Keratinocyte (primary cell): ENCODE measurements at regions not wholly inside any gene's neighbourhood (a gene's known extent, or its start where the extent isn't known, plus 50 kb on each side); places are given as distances from the start of the nearest gene placed in this dataset.

ENCODE experiments used
- DNase-seq: peaks from one replicate; pipeline ENCODE4 v3.0.0-alpha.2; 2011; ENCODE audit warnings: low read depth, missing footprints, low spot score
- FAIRE-seq: peaks from 2 replicates; lab custom pipeline; 2011; peaks lifted over from hg19 to GRCh38; lab: Jason Lieb, UNC
- H2AFZ ChIP-seq: 2 replicates; pipeline ENCODE4 v1.6.0; 2012; ENCODE audit warnings: low read length, control low read depth, inconsistent platforms; ENCODE audit not compliant: control insufficient read depth
- H3K27ac ChIP-seq: 2 replicates; pipeline ENCODE4 v1.5.1; 2011; ENCODE audit warnings: low read length; ENCODE audit not compliant: control insufficient read depth, insufficient read depth
- H3K27me3 ChIP-seq: 3 replicates; pipeline ENCODE4 v1.6.0; 2011; ENCODE audit warnings: low read length; ENCODE audit not compliant: control insufficient read depth, insufficient read depth; ENCODE audit errors: extremely low read depth
- H3K36me3 ChIP-seq, 2 experiments: 2 replicates in 1 of 2; 3 replicates in 1 of 2; pipeline ENCODE4 v1.5.1; 2011; ENCODE audit warnings: low read length in 2 of 2, mild to moderate bottlenecking in 1 of 2; ENCODE audit not compliant: control insufficient read depth in 2 of 2, insufficient read depth in 2 of 2; ENCODE audit errors: extremely low read depth in 1 of 2
- H3K4me1 ChIP-seq: 3 replicates; pipeline ENCODE4 v1.5.1; 2011; ENCODE audit warnings: low read length; ENCODE audit not compliant: control insufficient read depth, insufficient read depth; ENCODE audit errors: extremely low read depth
- H3K4me2 ChIP-seq: 3 replicates; pipeline ENCODE4 v1.6.0; 2011; ENCODE audit warnings: low read depth, low read length; ENCODE audit not compliant: control insufficient read depth, insufficient read depth; ENCODE audit errors: extremely low read depth
- H3K4me3 ChIP-seq, 3 experiments: fragments of 200-600 bp in 1 of 3; sonication (generic) in 1 of 3; 2 replicates in 2 of 3; 3 replicates in 1 of 3; pipeline ENCODE4 v1.5.1; 2011 to 2016; ENCODE audit warnings: low read length in 3 of 3, mild to moderate bottlenecking in 3 of 3, control low read depth in 2 of 3, inconsistent platforms in 1 of 3, low read depth in 1 of 3, mixed read lengths in 1 of 3, mixed run types in 1 of 3, moderate library complexity in 1 of 3; ENCODE audit not compliant: control insufficient read depth in 2 of 3, insufficient read depth in 2 of 3; ENCODE audit errors: extremely low read depth in 1 of 3
- H3K79me2 ChIP-seq: 2 replicates; pipeline ENCODE4 v1.6.0; 2012; ENCODE audit warnings: low read length; ENCODE audit not compliant: control insufficient read depth, insufficient read depth
- H3K9ac ChIP-seq: 3 replicates; pipeline ENCODE4 v1.6.0; 2011; ENCODE audit warnings: low read length; ENCODE audit not compliant: control insufficient read depth, insufficient read depth; ENCODE audit errors: extremely low read depth
- H3K9me1 ChIP-seq: 3 replicates; pipeline ENCODE4 v1.6.0; 2011; ENCODE audit warnings: low read length; ENCODE audit not compliant: control insufficient read depth, insufficient read depth; ENCODE audit errors: extremely low read depth
- H3K9me3 ChIP-seq: 2 replicates; pipeline ENCODE4 v1.5.1; 2012; ENCODE audit warnings: low read depth, low read length; ENCODE audit not compliant: control insufficient read depth
- H4K20me1 ChIP-seq: 3 replicates; pipeline ENCODE4 v1.6.0; 2011; ENCODE audit warnings: low read length; ENCODE audit not compliant: control insufficient read depth, insufficient read depth; ENCODE audit errors: extremely low read depth
- CTCF ChIP-seq, 3 experiments: IDR thresholded peaks in 1 of 3; conservative IDR thresholded peaks in 1 of 3; optimal IDR thresholded peaks in 1 of 3; 2 replicates in 2 of 3; 3 replicates in 1 of 3; pipeline versions ENCODE3 to v1.5.1; 2011; ENCODE audit warnings: low read length in 3 of 3, mild to moderate bottlenecking in 3 of 3, moderate library complexity in 2 of 3, control low read depth in 1 of 3, inconsistent platforms in 1 of 3; ENCODE audit not compliant: insufficient read depth in 2 of 3; ENCODE audit errors: extremely low read depth in 1 of 3
- EZH2 ChIP-seq: IDR thresholded peaks from one replicate; pipeline ENCODE4 v1.6.1; 2012; ENCODE audit warnings: inconsistent platforms, mild to moderate bottlenecking, low read length, moderate library complexity
- dilution Hi-C: fragments of 300-500 bp; cut with MboI; formaldehyde crosslinking; loops from one replicate; pipeline ENCODE4 v1.7.0; 2020; ENCODE audit warnings: low sequenced_read_pairs; ENCODE audit not compliant: extremely low pct_ligation_motif_present

- dilution Hi-C loops, result no loop called here
Measured at GRCh38 chr2:19746137-19746600, 155.6 kb downstream of the TTC32 start.

GRCh38 chr2:19745318-19746136 is 156.3 kb downstream of the TTC32 start:
- Histone ChIP-seq H3K27ac (no peak overlapping the region), H3K9ac (no peak overlapping the region), H4K20me1 (no peaks in the 10 kb centered on the region), H3K9me3 (no peaks in the 10 kb centered on the region), H3K9me1 (no peaks in the 10 kb centered on the region), H3K36me3 (no peaks in the 10 kb centered on the region), H3K79me2 (no peaks in the 10 kb centered on the region), H2AFZ (no peak overlapping the region), H3K4me2 (no peak overlapping the region), H3K4me1 (no peaks in the 10 kb centered on the region), H3K27me3 (no peaks in the 10 kb centered on the region), H3K4me3 (no peak overlapping the region)
- TF ChIP-seq EZH2 (no peak), CTCF (optimal IDR thresholded peaks at IDR 0.05 in 1 of 3, IDR thresholded peaks at IDR 0.05 in 1 of 3, conservative IDR thresholded peaks at IDR 0.05 in 1 of 3; ENCODE audit: extremely low read depth in 1 of 3, insufficient read depth in 2 of 3, low read length in 3 of 3) (no peak)
- DNase-seq, result no peak
- no peak for FAIRE-seq
- dilution Hi-C loops, result no loop called here

More at GRCh38 chr2:19746137-19746600, 155.6 kb downstream of the TTC32 start:
- DNase-seq (no peak), FAIRE-seq (no peak)
- no peaks in the 10 kb centered on the region for H3K9me1 ChIP-seq
- H3K27me3 ChIP-seq, result peaks cover 2% of the 10 kb centered on the region
- H3K9me3 ChIP-seq, result no peaks in the 10 kb centered on the region
- TF ChIP-seq CTCF (optimal IDR thresholded peaks at IDR 0.05 in 1 of 3, IDR thresholded peaks at IDR 0.05 in 1 of 3, conservative IDR thresholded peaks at IDR 0.05 in 1 of 3; ENCODE audit: extremely low read depth in 1 of 3, insufficient read depth in 2 of 3, low read length in 3 of 3), result no peak
- TF ChIP-seq EZH2, result no peak
- no peak overlapping the region for H3K4me3 ChIP-seq
- no peaks in the 10 kb centered on the region for H3K4me1 ChIP-seq
- no peaks in the 10 kb centered on the region for H4K20me1 ChIP-seq
- H3K4me2 ChIP-seq, result no peak overlapping the region
- no peak overlapping the region for H3K27ac ChIP-seq
- H3K36me3 ChIP-seq, result no peaks in the 10 kb centered on the region
- no peak overlapping the region for H2AFZ ChIP-seq
- no peak overlapping the region for H3K9ac ChIP-seq
- H3K79me2 ChIP-seq, result no peaks in the 10 kb centered on the region
